Astrocyte (in vitro differentiated cells and primary cell): ENCODE measurements at regions not wholly inside any gene's neighbourhood (a gene's known extent, or its start where the extent isn't known, plus 50 kb on each side); places are given as distances from the start of the nearest gene placed in this dataset.
A peak's percentile ranks its signal among the peaks of the same experiment; 100 is the strongest.

Source experiments
- DNase-seq: peaks from one replicate; pipeline ENCODE4 v3.0.0-alpha.2; 2010; ENCODE audit warnings: low read depth
- FAIRE-seq: peaks from 2 replicates; lab custom pipeline; 2011; peaks lifted over from hg19 to GRCh38; lab: Jason Lieb, UNC
- H2AFZ ChIP-seq: 2 replicates; pipeline ENCODE4 v1.6.0; 2012; ENCODE audit warnings: low read depth, low read length, inconsistent platforms
- H3K27ac ChIP-seq: 2 replicates; pipeline ENCODE4 v1.5.1; 2011; ENCODE audit warnings: low read depth, low read length, inconsistent platforms
- H3K27me3 ChIP-seq: 2 replicates; pipeline ENCODE4 v1.6.0; 2011; ENCODE audit warnings: low read length, inconsistent platforms; ENCODE audit not compliant: insufficient read depth
- H3K36me3 ChIP-seq: 2 replicates; pipeline ENCODE4 v1.5.1; 2011; ENCODE audit warnings: low read length, inconsistent platforms; ENCODE audit not compliant: insufficient read depth
- H3K4me1 ChIP-seq: 2 replicates; pipeline ENCODE4 v1.5.1; 2011; ENCODE audit warnings: low read length, inconsistent platforms; ENCODE audit not compliant: insufficient read depth
- H3K4me2 ChIP-seq: 2 replicates; pipeline ENCODE4 v1.6.0; 2012; ENCODE audit warnings: low read length, inconsistent platforms
- H3K4me3 ChIP-seq: 2 replicates; pipeline ENCODE4 v1.5.1; 2011; ENCODE audit warnings: low read depth, mild to moderate bottlenecking, low read length, inconsistent platforms; ENCODE audit not compliant: insufficient read depth
- H3K79me2 ChIP-seq: 2 replicates; pipeline ENCODE4 v1.6.0; 2012; ENCODE audit warnings: mild to moderate bottlenecking, low read length, inconsistent platforms; ENCODE audit not compliant: insufficient read depth
- H3K9ac ChIP-seq: 2 replicates; pipeline ENCODE4 v1.6.0; 2012; ENCODE audit warnings: mild to moderate bottlenecking, low read length, inconsistent platforms
- H3K9me3 ChIP-seq: 2 replicates; pipeline ENCODE4 v1.5.1; 2012; ENCODE audit warnings: low read depth, mild to moderate bottlenecking, low read length, inconsistent platforms; ENCODE audit not compliant: insufficient read depth
- H4K20me1 ChIP-seq: 2 replicates; pipeline ENCODE4 v1.6.0; 2012; ENCODE audit warnings: low read length, inconsistent platforms; ENCODE audit not compliant: insufficient read depth
- H3K27ac Mint-ChIP-seq: one replicate; pipeline ENCODE4 v1.8.0; 2021; ENCODE audit warnings: mild to moderate bottlenecking, mixed read lengths; ENCODE audit not compliant: unreplicated experiment
- H3K27me3 Mint-ChIP-seq: one replicate; pipeline ENCODE4 v1.8.0; 2021; ENCODE audit warnings: low read depth, mixed read lengths; ENCODE audit not compliant: unreplicated experiment
- H3K36me3 Mint-ChIP-seq: one replicate; pipeline ENCODE4 v1.8.0; 2021; ENCODE audit warnings: low read depth, mixed read lengths; ENCODE audit not compliant: unreplicated experiment
- H3K4me1 Mint-ChIP-seq: one replicate; pipeline ENCODE4 v1.8.0; 2021; ENCODE audit warnings: low read depth, mixed read lengths; ENCODE audit not compliant: unreplicated experiment
- H3K4me3 Mint-ChIP-seq: one replicate; pipeline ENCODE4 v1.8.0; 2021; ENCODE audit warnings: mild to moderate bottlenecking, moderate library complexity, mixed read lengths; ENCODE audit not compliant: unreplicated experiment
- H3K9me3 Mint-ChIP-seq: one replicate; pipeline ENCODE4 v1.8.0; 2021; ENCODE audit warnings: mild to moderate bottlenecking, mixed read lengths; ENCODE audit not compliant: unreplicated experiment
- EZH2 ChIP-seq: IDR thresholded peaks from 2 replicates; pipeline ENCODE4 v1.6.1; 2012; ENCODE audit warnings: mild to moderate bottlenecking, low read length, inconsistent platforms; ENCODE audit not compliant: insufficient read depth
- TF ChIP-seq, protein P1 (sequence below): IDR thresholded peaks from 2 replicates; pipeline ENCODE4 v1.5.1; 2011; ENCODE audit warnings: low read depth, mild to moderate bottlenecking, inconsistent platforms, low read length, moderate library complexity; ENCODE audit not compliant: insufficient read depth

DNA sequence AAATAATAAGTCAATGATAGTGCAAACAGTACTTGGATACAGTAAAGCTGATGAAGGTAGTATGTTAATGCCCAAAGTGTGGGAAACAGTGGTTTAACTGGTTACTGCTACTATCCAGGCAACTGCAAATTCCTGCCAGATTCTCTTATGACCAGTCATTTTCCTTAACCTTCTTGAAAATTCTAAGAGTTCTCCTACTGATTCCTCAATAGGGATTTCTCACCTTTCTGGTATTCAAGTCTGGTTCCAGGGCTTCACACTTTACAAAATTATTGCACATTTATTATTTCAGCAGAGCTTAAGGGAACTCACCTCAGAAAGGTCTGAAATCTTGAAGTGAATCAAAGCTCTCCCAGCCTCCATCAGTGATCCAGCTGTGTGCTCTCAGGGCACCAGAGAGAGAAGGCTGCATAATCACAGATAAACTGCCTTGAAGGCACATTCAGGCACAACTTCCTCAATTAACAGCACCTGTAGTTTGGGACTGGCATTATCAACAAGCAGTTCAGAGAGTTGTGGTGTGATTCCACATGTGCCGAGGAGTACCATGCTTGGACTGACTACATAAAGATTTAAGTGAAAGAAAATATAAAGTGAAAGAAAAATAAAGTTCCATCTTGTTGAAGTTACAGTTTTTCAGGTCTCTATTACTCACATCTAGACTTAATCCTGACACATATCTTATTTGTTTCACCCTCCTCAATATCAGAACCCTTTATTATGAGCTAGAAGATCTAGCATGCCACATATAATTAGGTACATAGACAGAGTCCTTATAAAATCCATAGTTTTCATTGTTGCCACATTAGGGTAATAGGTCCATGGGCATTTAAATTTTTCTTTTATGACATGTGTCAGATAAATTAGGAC lies 59.5 kb upstream of the TIPARP start:
- no peaks in the 10 kb centered on the region for H3K9me3 Mint-ChIP-seq
- Histone ChIP-seq H3K4me1 (peaks cover 19% of the 10 kb centered on the region), H3K9me3 (no peaks in the 10 kb centered on the region), H3K27ac (peak overlapping the region; percentile 64), H3K9ac (no peak overlapping the region), H3K4me2 (peak overlapping the region; percentile 26), H3K4me3 (no peak overlapping the region), H4K20me1 (no peaks in the 10 kb centered on the region), H3K79me2 (no peaks in the 10 kb centered on the region), H3K27me3 (no peaks in the 10 kb centered on the region), H3K36me3 (no peaks in the 10 kb centered on the region), H2AFZ (no peak overlapping the region)
- no peaks in the 10 kb centered on the region for H3K36me3 Mint-ChIP-seq
- H3K4me1 Mint-ChIP-seq: peaks cover 34% of the 10 kb centered on the region
- no peak overlapping the region for H3K4me3 Mint-ChIP-seq
- H3K27ac Mint-ChIP-seq: peak overlapping the region; percentile 97
- no peaks in the 10 kb centered on the region for H3K27me3 Mint-ChIP-seq
- FAIRE-seq (peak; percentile 63), DNase-seq (peak; percentile 76)
- TF ChIP-seq, protein P1, sequence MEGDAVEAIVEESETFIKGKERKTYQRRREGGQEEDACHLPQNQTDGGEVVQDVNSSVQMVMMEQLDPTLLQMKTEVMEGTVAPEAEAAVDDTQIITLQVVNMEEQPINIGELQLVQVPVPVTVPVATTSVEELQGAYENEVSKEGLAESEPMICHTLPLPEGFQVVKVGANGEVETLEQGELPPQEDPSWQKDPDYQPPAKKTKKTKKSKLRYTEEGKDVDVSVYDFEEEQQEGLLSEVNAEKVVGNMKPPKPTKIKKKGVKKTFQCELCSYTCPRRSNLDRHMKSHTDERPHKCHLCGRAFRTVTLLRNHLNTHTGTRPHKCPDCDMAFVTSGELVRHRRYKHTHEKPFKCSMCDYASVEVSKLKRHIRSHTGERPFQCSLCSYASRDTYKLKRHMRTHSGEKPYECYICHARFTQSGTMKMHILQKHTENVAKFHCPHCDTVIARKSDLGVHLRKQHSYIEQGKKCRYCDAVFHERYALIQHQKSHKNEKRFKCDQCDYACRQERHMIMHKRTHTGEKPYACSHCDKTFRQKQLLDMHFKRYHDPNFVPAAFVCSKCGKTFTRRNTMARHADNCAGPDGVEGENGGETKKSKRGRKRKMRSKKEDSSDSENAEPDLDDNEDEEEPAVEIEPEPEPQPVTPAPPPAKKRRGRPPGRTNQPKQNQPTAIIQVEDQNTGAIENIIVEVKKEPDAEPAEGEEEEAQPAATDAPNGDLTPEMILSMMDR: no peak
- TF ChIP-seq EZH2: no peak

DNA sequence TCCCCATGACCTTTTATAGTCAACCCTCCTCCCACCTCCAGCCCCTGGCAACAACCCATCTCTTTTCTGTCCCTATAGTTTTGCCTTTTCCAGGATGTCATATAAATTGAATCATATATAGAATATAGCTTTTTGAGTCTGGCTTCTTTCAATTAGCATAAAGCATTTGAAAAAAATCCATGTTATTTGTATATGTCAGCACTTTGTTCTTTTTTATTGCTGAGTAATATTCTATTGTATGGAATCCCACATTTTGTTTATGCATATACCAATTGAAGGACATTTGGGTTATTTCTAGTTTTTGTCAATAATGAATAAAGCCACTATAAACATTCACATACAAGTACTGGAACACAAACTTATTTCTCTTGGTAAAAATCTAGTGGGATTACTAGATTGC lies 58.0 kb upstream of the SSR3 start:
- TF ChIP-seq, protein P1: no peak
- TF ChIP-seq EZH2: no peak
- peaks cover 19% of the 10 kb centered on the region for H3K4me1 ChIP-seq
- no peaks in the 10 kb centered on the region for H3K79me2 ChIP-seq
- Mint-ChIP-seq H3K4me1 (peaks cover 32% of the 10 kb centered on the region), H3K9me3 (no peaks in the 10 kb centered on the region), H3K36me3 (no peaks in the 10 kb centered on the region), H3K27ac (no peak overlapping the region), H3K4me3 (no peak overlapping the region), H3K27me3 (no peaks in the 10 kb centered on the region)
- no peaks in the 10 kb centered on the region for H3K9me3 ChIP-seq
- no peaks in the 10 kb centered on the region for H3K27me3 ChIP-seq
- H3K9ac ChIP-seq: no peak overlapping the region
- H2AFZ ChIP-seq: no peak overlapping the region
- no peak overlapping the region for H3K4me2 ChIP-seq
- H3K4me3 ChIP-seq: no peak overlapping the region
- no peaks in the 10 kb centered on the region for H3K36me3 ChIP-seq
- H3K27ac ChIP-seq: no peak overlapping the region
- FAIRE-seq: peak; percentile 43
- H4K20me1 ChIP-seq: no peaks in the 10 kb centered on the region
- DNase-seq: no peak
